Right renal cortex interstitium (tissue), 3 donors: ENCODE measurements at regions not wholly inside any gene's neighbourhood (a gene's known extent, or its start where the extent isn't known, plus 50 kb on each side); places are given as distances from the start of the nearest gene placed in this dataset.
"Not testable (repeated sequence)": the region's sequence is repeated elsewhere in the genome, so short reads cannot be mapped to it uniquely, and the experiment has no call there.

Source experiments
- DNase-seq, 3 donors: peaks; one replicate each; pipeline ENCODE4 v3.0.0-alpha.2; 2013; ENCODE audit warnings: low read depth in 3 of 3, low spot score in 2 of 3

DNA sequence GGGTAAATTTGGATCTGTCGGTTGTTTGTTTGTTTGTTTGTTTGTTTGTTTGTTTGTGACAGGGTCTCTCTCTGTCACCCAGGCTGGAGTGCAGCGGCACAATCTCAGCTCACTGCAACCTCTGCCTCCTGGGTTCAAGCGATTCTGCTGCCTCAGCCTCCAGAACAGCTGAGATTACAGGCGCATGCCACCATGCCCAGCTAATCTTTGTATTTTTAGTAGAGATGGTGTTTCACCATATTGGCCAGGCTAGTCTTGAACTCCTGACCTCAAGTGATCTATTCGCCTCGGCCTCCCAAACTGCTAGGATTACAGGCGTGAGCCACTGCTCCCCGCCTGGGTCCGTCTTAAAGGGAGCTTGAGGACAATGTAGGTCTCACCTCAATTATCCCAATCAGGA, 95.3 kb upstream of the NAA20 start:
- DNase-seq: not testable (repeated sequence)

DNA sequence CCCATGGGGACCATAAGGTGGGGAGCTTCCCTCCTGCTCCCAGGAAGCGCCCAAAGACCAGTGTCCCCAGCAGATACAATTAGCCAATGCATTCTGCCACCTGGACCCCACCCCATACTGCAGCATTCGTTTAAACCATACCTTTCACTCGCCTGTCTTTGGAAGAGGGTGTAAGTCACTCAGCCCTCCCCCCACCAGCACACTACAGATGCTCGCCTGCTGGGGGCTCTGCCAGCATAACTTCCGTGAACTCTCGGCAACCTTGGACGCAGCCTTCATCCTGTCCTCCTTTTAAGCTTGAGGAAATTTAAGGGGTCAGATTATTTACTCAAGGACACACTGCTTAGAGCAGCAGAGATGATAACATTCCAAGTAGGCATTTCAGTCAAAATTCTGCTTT, 94.4 kb upstream of the NAA20 start:
- no peak for DNase-seq

DNA sequence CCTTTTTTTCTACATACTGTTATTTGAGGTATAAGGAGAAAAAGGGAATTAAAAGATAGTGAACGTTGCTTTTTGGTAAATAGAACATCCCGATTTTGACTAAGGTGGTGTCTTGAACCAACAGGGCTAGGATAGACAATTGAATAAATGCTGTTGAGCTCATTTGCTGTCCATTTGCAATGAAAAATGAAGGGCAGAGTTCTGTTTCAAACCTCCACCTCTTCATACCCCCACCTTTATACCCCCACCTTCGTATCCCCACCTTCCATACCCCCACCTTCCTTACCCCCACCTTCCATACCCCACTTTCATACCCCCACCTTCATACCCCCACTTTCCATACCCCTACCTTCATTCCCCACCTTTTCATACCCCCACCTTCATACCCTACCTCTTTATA, 93.4 kb upstream of the NAA20 start:
- DNase-seq: no peak

DNA sequence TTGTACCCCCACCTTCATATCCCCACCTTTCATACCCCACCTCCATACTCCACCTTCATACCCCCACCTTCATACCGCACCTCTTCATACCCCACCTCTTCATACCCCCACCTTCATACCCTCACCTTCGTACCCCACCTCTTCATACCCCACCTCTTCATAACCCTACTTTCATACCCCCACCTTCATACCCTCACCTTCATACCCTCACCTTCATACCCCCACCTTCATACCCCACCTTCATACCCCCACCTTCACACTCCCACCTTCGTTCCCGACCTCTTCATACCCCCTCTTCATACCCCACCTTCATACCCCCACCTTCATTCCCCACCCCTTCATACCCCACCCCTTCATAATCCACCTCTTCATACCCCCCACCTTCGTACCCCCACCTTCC, 92.9 kb upstream of the NAA20 start:
- DNase-seq: no peak

DNA sequence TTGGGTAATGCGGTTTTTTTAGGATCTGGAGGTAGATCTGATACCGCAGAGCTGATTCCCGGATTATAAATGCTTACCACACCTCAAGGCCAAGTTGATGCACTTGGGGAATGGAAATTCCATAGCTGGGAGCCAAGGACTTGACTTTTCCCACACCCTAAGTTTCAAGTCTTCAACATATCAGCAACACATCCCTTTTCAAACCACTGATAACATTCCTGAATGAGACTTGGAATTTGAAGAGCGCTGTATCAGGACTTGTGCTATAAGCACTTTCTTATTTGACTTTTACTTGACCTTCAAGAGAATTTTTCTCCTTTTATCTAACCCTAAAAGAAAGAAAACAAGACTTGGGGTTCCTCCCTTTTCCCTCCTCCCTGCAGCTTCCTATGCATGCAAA, 90.6 kb upstream of the NAA20 start:
- DNase-seq: no peak

DNA sequence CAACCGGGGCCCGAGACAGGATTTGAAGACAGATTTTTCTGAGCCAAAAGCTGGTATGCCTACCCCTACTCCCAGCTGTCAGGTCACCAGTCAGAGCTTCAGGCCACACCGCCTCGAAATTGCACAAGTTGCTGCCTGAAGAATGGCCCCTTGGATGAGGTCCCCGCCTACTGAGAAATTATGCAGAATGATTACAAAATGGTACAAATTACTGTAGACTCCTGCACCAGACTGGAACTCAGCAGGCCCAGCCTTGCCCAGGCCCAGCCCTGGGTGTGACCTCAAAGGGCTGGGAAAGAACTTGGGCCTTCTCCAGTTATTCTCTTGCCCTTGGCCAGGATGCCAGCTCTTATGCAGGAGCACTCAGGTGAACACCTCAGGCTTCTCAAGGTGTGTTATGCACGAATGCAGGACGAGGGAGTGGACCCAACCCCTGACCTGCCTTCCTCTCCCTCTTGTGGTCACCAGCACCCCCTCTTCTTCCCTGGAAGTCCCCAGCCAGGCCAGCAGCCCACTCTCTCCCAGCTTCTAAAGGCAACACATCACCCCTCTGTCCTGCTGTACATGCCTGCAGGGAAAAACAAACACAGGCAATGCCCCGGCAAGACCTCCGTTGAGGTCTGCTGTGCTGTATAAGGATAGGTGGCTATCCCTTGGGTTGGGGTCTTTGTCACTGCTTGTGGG, 88.7 kb upstream of the NAA20 start:
- DNase-seq: no peak

DNA sequence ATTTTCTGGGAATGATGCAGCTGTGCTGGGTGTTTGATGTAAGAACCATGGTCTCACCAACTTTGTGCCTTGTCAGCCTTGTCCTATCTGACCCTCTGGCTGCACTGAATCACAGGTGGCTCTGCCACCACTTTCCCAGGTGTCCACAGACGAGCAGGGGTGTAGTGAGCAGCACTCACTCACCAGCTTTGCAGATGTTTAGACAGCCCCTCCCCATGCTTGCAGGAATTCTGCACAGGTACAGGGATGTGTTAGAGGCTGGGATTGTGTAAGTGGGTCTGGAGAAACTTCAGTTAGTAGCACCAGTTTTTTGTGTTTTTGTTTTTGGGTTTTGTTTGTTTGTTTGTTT, 88.2 kb upstream of the NAA20 start:
- DNase-seq: no peak

DNA sequence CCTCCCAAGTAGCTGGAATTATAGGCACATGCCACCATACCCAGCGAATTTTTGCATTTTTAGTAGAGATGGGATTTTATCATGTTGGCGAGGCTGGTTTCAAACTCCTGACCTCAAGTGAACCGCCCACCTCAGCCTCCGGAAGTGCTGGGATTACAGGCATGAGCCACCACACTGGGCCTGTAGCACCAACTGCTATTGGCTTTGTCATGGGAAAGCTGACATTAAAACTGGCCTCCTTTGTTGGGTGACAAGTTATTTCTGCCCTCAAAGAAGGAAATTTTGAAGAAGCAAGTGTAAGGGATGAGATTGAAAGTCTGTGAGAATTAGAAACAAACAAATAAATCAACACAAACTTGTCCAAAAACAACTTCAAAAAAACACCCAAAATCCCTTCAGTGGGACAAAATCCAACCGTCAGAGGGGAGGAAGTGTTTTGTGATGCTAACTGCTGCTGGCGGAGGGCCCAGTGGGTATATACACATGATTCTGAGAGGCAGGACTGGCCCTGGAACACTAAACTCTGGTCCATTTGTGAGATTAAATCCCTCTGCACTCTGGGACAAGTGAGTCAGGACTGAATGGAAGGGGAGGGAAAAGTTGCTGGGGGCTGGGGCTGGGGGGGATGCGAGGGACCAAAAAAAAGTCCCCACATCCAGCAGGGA, 87.5 kb upstream of the NAA20 start:
- no peak for DNase-seq

DNA sequence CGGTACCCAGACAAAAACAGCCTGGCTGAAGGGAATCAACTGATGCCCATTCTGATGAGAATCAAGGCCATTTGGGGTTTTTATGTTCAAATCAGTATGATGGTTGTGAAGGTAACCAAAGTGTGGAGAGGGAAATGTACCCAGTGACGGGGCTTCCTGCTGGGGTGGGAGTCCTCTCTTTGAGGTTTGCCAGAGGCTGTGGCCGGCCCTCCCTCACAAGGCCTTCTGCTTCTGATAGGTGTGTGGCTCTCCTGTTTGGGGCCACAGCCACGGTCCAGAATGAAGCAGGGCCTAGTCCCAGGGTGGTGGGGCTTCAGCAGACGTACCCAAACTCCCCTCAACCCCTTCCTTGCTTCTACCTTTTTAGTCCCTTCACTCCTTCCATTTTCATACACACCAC, 86.7 kb upstream of the NAA20 start:
- no peak for DNase-seq

DNA sequence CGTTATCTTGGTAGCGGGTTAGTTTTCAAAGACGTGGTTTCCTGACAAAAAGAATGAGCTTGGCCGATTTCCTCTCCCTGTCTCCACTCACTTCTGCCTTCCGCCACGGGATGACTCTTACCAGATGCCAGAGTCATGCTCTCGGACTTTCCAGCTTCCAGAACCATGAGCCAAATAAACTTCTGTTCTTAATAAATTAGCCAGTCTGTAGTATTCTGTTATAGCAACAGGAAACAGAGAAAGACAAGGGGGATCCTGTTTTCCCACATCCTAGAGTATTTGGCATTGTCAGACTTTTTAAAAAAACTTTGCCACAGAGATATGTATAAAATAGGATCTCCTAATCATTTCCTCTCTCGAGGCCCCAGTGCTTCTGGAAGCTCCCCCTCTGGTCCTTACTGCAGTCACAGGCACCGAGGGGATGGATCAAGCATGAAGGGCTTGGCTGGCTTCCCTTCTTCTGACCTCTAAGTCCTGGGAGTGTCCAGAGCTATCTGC, 84.9 kb upstream of the NAA20 start:
- peak in 1 of 3 donors; percentile 29 for DNase-seq

DNA sequence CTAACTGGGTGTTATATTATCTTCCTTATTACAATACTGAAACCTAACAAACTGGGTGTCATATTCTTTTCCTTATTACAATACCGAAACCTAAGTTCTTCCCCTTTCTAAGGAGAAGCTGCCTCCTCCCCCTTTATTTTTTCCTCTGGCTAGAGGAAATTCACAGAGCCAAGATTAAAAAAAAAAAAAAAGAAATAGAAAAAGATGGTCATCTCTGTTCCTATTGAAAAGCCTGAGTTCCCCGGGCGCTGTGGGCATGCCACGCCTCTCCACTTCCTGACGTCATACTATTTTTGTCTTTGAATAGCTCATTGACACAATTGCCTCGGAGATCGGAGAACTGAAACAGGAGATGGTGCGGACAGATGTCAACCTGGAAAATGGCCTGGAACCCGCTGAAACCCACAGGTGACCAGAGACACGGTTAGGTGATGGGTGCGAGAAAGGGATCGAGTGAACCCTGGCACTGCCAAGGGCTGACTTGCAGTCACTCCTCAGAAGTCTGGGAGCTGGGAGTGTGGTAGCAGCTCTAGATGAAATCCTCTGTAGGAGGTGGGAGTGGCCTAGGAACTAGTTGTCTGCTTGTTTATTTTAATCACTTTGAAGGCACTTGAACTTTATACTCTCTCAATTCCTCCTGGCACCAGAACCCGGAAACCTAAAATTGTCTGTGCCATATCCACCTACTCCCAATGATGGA, 82.2 kb upstream of the NAA20 start:
- DNase-seq: no peak

DNA sequence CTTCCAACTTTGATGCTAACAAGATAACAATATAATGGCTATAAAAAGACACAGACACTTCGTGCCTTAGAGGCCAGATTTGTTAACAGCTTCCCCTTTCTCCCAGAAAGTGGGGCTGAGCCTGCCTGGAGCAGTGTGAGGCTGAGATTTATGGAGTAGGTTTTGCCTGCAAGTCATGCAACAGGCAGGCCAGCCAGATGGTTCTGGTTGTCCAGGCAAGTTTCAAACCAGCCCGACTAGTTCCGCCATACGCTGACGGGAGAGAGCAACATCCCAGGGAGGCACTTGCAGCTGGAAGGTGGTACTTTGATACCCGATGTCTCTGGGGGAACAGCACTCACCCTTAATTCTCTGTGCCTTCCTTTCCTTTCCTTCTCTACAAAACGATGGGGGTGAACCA, 81.3 kb upstream of the NAA20 start:
- DNase-seq: no peak

DNA sequence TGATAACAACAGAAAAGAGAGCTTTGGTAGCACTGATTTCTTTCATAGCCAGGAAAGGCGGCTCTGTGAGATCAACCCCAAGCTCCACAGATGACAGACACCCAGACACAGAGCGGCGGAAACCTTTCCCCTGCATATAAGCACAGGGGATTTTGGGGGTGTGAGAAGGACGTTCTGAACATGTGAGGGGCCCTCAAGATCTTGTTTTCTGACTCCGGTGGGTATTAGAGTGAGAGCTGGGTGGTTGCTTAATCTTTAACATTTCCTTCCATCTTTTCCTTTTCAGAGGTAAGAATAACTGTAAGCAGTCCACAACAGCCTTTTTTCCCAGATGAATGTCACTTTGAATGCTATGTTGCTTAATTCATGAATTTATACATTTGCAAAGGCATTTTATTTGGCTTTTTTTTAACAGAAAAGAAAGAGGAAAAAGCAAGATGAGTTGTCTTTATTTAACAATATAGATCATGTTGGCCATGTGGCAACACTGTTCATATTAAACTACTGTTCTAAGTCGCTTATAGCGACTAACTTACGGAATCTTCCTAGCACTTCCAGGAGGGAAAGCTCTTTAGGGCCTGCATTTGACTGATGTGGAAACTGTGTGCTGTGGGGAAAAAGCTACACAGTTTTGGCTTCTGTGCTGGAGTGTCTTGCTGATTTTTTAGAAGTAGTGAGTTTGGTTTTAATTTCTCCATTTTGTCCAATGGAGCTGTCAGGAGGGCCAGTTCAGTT, 80.5 kb upstream of the NAA20 start:
- DNase-seq: no peak

DNA sequence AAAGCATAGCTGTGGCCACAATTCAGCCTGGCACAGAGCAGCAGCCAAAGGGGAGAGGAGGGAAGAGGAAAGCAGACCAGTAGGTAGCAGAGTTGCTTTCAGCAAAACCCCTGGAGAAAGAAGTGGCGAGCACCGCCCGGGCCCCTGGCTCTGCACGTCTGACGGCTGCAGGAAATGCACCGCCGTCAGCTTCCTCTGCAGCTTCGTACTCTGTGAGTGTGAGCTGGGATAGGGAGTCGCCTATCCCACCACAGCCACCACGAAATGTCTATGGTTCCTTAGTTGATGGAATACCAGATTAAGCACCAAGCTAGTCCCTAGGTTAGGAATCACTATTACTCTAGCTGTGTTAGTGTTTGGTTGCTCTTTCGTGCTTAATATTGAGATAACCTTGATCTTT, 79.9 kb upstream of the NAA20 start:
- no peak for DNase-seq

DNA sequence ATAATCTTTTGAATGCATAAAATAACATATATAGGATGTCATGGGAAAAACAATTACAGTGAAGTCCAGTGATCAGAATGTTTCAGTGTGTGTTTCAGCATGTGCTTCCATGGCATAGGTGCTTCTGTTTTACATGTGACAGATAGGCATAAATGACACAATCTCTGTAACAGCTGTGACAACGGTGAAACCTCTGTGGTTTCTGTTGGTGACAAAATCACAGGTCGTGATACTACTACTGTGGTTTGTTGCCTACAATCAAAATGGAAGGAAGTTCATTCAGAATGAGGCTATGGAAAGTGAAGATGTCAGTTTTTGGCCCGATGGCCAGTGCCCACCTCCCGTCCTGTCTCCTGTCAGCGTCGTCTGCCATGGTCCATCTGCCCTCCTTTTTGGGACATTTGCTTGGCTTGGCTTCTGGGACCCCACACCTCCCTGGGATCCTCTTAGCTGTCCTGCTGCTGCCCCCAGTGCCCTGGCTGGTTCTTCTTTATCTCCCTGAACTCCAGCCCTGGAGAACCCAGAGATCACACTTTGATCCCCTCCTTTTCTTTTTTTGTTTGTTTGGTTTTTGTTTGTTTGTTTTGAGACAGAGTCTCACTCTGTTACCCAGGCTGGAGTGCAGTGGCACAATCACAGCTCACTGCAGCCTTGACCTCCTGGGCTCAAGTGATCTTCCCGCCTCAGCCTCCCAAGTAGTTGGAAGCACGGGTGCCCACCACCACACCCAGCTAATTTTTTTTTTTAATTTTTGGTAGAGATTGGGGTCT, 79.3 kb upstream of the NAA20 start:
- DNase-seq: no peak

DNA sequence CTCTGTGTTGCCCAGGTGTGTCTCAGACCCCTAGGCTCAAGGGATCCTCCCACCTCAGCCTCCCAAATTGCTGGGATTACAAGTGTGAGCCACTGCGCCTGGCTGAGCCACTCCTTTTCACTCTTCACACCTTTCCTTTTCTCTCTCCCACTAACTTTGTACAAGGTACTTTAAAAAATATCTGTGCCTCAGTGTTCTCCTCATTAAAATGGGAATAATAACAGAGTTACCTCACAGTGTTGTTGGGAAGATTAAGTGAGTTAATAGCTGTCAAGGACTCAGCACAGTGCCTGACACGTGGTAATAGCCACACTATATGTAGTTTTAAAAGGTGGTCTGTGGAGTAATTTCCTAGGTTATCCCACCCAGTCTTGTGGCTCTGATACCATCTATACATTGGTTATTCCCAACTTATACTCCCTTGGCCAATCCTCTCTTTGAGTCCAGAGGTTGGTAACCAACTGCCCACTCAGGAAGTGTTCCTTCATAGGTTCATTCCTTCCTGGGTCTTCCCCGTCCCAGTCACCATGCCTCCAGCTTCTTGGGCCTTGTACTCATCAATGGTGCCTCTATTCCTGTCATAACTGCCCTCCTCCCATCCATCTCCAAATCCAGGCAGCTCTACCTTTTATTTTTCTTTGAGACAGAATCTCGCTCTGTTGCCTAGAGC, 78.6 kb upstream of the NAA20 start:
- no peak for DNase-seq

DNA sequence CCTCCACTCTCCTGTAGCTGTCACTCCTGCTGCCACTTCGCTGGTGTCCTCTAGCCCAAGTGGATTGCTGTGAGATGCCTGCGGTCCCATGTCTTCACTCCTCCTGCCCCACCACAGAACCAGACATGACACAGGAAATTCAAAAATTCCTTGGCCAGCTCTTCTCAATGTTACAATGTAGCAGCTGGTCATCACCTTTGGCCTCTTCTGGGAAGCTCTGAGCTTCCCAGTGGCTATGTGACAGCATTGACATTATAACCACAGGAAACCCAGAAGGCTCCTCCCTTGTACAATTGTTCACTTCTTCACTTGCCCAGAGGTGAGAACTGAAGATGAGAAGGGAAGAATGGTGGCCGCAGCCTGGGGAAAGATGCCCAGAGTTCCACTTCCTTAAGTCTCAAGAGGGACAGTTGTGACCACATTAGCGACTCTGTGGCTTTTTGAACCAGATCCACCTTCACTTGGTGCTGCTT, 76.1 kb upstream of the NAA20 start:
- no peak for DNase-seq

DNA sequence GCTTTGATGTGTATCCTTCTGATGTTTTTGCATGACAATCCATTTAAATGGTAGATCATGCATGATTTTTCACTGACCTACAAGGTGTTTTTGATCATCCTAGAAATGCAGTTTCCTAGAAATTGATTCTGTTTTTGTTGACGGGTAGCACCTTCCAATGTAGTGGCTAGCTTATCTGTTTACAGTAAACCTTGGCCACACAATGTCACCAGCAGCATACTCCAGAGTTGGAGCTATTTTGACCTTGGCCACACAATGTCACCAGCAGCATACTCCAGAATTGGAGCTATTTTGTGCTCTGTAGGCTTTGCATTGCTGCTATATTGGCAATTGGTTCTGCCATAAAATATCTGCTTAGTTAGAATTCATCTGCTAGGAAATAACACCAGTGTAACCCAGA, 74.6 kb upstream of the NAA20 start:
- DNase-seq: no peak

DNA sequence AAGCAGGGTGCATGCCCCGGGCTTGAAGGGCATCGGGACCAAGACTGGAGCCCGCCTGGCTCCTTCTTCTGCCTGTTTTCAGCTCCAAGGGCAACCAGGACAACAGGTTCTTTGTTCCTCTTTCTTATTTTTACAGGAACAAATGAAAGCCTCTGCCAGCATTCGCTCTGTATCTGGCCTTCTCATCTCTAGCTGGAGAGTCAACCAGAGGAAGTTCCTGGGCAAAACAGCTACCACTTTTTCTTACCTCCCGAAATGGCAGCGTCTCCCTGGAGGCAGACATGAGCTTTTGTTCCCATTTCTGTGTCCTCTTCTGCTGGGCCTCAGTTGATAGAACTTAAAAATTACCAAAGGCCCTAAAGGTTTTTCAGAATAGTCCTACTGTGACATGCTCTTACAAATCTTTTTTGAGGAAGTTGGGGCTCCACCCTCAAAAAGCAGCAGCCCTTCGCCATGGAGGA, 74.1 kb upstream of the NAA20 start:
- DNase-seq: no peak
